NCI-H82 treated with DMSO at 0.1 percent for 48 hours (cell line): ENCODE measurements at regions not wholly inside any gene's neighbourhood (a gene's known extent, or its start where the extent isn't known, plus 50 kb on each side); places are given as distances from the start of the nearest gene placed in this dataset.
"Not testable (repeated sequence)": the region's sequence is repeated elsewhere in the genome, so short reads cannot be mapped to it uniquely, and the experiment has no call there.

ENCODE experiments used
- DNase-seq: peaks from one replicate; lab custom pipeline; 2025; ENCODE audit not compliant: unreplicated experiment; lab: John Stamatoyannopoulos, UW

DNA sequence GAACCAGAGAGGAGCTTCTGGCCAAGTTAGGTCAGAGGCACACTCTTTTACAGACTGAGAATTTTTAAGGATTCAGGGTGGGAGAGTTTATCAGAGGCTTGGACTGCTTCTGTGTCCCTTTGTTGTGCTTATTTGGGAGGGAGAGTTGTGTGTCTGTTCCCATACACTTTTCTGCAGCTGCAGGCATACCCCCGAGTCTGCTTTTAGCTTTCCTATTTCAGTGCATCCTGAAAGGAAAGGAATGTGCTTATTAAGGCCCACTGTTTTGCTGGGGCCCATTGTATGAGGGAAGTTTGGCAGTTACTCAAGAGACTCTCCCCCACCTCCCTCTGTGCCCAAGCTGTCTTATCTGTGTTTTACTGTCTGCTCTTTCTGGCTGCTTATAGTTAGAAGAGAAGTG lies 257.4 kb upstream of the AADAT start:
- DNase-seq: not testable (repeated sequence)

DNA sequence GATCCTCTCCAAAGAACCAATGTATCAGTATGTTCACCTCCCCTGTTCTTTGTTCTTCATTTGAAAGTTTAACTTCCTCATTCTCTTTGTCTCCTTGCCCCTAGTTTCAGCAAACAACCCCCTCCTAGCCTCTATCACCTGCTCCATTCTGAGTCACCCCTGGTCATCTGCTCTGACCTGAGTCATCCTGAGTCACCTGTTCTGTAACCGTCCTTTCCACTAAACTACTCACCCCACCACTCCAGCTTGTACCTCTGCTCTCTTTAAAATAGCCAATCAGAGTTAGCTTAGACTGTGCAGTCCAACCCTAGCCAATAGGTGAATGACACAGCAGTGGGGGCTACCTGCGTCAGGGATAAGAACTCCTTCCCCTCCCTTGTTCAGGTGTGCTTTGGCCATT lies 249.8 kb upstream of the AADAT start:
- no peak for DNase-seq

DNA sequence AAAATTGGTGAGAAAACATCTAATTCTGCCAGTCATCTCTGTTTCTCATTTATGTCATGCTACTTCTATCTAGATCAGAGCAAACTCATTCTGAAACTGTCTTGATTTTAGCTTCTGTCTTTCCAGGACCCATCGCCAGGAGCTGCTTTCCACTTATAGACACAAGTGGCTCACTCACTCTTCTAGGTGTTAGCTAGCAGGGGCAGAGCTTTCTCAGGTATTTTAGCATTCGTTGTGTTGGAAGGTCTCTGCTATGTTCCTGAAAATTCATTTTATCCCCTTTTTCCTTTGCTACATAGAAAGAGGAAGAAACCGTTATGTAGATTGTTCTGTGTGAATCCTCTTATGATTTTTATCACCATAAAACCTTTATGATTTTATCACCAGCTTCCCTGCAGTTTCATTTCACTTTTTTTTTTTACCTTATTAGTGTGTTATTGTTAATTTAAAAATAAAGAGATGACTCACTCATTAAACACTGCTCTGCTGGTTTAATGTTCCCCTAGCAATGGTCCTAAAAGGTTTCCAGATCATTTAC lies 246.6 kb upstream of the AADAT start:
- DNase-seq: no peak

DNA sequence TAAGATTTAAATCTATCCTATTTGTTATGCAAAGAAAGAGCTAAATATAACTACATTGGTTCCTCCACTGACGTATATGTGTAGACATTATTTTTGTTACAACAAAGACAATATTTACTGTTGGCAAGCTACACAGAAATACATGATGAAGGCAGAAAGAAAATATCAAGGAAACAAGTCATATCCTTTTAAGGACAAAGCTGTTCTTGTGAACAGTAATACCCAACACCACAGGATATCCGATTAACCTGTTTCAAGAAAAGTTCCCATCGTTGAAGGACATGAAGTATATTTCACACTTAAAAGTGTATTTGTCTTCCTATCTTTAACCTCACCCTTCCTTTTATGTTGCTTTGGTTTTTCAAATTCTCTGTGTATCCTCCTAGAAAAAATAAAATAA lies 235.8 kb upstream of the AADAT start:
- no peak for DNase-seq

GRCh38 chr4:170323623-170324022 lies 233.9 kb upstream of the AADAT start:
- no peak for DNase-seq

DNA sequence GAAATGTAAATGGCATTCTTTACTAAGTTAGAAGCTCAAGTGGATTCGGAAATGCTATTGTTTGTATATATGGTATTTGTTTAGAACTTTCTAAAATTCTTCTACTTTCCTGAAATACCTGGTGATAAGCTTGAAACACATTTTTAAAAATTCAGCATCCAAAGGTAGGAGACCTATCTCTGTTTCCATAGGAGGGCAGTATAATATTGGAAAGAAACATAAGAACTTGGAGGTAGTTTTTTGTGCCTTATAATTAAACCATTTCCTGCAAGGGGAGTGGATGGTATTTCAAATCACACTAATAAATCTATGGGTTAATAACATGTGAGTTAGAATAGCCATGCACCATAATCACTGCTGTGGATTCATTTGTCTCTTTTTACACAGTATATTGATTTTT lies 217.4 kb upstream of the AADAT start:
- DNase-seq: no peak

GRCh38 chr4:170306208-170306607 lies 216.5 kb upstream of the AADAT start:
- no peak for DNase-seq

DNA sequence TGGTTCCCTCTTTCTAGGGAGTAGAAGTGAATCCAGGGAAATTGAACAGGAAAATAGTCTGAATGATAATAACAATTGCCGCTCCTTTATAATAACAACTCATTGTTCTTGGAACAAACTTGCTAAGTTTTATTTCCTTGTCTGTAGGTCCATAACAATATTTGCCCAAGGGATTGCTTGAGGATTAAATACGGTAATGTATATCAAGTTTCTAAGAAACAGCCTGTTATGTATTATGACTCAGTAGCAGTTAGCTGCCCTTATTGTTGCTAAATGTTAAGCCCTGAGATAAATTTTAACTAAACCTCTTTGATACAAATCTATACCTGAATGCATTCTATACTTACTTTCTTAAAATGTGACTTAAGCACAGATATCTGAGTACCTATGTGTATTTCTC lies 215.9 kb upstream of the AADAT start:
- no peak for DNase-seq

- no peak for DNase-seq
Observed at GRCh38 chr4:170281027-170281426, 191.3 kb upstream of the AADAT start.

DNA sequence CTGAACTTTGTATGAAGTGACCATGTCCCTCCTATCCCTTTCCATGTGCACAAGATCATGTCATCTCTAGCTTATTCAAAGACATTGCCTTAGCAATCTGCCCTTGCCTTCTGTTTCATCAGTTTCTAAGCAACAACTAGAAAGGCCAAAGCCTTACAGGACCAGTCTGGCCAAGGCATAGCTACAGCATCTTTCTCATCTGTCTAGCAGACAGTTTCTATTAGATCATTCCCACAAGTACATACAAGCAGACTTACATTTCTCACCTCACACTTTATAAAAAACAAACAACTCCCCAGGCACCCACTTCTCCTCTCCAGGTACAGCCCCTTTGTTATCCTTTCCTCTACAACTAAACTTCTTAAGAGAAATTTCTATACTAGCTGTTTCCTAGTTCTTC lies 188.7 kb upstream of the AADAT start:
- DNase-seq: no peak

- no peak for DNase-seq
Observed at GRCh38 chr4:170274616-170275015, 184.9 kb upstream of the AADAT start.

DNA sequence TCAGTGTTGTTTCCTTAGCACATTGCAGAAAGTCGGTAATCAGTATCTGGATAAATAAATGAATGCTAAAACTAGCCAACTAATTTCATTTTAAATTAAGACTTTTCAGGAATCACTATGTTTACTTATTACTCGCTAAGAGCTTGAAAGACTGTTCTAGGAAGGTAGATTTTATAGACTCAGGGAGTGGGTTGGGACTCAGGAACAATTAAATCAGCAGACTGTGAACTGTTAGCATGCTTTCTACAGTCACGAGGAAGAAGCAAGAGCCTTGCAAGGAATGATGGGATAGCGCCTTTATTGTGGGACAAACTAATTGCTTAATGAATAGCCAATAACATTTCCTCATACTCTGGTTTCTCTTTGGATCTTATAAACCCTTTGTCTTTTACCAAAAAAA lies 183.2 kb upstream of the AADAT start:
- no peak for DNase-seq

GRCh38 chr4:170271723-170272122 lies 182.0 kb upstream of the AADAT start:
- no peak for DNase-seq

DNA sequence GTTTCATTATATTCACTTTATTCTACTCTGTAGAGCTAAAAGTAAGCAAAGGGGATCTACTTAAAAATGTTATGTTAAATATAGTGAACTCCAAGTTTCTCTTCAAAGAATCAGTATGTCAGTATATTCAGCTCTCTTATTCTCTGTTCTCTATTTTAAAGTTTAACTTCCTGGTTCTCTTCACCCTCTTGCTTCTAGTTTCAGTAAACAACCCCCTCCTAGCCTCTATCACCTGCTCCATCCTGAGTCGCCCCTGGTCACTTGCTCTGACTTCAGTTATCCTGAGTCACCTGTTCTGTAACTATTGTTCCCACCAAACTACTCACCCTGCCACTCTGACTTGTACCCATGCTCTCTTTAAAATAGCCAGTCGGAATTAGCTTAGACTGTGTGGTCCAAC lies 180.9 kb upstream of the AADAT start:
- no peak for DNase-seq

DNA sequence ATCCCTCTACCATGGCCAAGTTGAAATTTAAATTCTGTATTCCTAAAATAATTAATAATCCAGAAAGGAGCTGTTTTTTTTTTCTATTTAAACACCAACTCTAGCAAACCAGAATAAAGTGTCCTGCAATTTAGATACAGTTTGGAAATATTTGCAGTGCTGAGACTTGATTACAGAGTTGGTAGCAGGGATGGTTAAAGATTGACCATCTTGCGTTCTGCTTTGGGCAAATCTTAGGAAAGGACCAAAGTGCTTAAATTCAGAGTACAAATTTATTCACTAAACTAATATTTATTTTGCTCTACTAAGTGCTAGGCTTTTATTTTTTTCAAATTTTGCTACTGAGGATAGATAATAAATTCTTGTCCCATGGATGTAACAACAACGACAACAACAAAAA lies 180.2 kb upstream of the AADAT start:
- no peak for DNase-seq

DNA sequence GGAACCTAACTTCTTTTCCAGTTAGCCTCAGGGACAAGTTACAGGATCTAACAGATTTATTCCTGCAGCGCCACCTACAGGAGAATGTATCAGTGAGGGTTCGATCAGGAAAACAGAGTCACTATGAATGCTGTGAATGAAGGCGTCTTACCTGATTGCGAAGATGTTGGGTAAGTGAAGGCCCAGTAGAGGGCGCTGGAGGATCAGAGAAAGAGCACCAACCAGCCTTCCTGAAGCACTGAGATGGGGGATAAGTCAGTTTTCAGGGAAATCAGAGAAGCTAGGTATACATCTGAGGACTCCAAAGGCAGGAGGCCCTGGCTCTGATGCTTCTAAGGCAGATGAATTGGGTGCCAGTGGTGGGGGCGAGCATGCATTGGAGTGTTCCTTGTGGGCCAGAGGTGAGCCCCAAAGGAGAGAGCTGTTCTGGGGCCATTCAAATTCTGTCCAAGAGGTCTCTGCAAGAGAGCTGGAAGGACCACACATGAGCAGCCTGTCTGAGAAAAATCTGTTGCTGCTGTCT lies 169.9 kb upstream of the AADAT start:
- peak; percentile 89 for DNase-seq

- no peak for DNase-seq
Observed at GRCh38 chr4:170256807-170257206, 167.1 kb upstream of the AADAT start.

DNA sequence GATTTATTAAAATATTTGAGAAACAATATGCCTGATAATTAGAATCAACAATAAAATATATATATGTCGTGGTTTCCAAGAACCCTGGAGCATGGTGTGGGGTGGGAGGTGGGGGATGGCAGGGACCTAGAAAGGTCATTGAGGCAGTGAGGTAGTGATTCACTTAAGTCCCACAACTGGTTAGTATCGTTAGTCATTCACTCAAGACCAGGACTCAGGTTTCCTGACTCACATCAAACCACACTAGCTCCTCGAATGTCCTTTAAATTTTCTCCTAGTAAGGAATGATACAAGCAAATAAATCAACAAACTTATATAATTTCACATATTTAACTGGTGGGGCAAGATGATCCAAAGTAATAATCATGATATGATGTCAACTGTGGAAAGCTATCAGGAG lies 158.8 kb upstream of the AADAT start:
- no peak for DNase-seq

DNA sequence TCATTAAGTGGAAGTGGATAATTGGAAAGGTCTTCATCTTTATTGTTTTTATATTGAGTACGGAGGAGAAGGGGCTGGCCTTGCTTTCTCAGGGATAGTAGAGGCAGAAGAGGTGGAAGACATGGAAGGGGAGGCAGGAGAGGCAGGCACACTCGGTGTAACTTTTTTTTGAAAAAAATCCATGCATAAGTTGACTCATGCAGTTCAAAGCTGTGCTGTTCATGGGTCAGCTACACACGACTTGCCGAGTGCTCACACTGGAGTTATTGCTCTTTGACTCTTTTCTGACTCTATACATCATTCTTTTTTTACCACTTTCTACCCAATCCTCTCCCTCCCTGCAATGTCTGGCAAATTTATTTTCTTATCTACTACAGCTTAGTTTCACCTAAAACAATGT lies 158.3 kb upstream of the AADAT start:
- no peak for DNase-seq

GRCh38 chr4:170247596-170247995 lies 157.8 kb upstream of the AADAT start:
- DNase-seq: no peak

- no peak for DNase-seq
Observed at GRCh38 chr4:170243662-170244288, 154.0 kb upstream of the AADAT start.

DNA sequence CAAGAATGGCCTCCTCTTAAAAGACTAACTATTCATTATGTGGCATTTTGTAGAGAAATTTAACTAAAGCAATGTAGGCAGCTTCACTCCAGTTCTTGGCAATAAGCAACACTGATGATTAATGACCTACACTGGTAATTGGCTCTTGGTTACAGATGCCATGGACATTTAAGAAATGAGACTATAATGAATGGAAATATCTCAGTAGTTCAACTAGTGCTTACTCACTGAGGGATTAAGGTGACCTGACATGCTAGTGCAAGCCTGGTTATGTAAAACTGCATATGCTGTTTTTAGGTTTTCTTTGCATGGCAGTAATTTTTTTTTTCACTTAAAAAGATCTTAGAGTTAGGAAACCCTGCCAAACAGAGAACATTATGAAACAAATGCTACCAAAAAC lies 152.7 kb upstream of the AADAT start:
- no peak for DNase-seq

- no peak for DNase-seq
Observed at GRCh38 chr4:170234800-170235199, 145.0 kb upstream of the AADAT start.
